IgD-negative memory B cell (primary cell): ENCODE measurements at regions not wholly inside any gene's neighbourhood (a gene's known extent, or its start where the extent isn't known, plus 50 kb on each side); places are given as distances from the start of the nearest gene placed in this dataset.
"Not testable (repeated sequence)": the region's sequence is repeated elsewhere in the genome, so short reads cannot be mapped to it uniquely, and the experiment has no call there.

Experiments used
- H3K27ac Mint-ChIP-seq, 3 donors: one replicate each; pipeline ENCODE4 v1.8.0; 2020 to 2022; ENCODE audit warnings: mild to moderate bottlenecking in 3 of 3, mixed read lengths in 3 of 3, moderate library complexity in 1 of 3
- H3K27me3 Mint-ChIP-seq: one replicate; pipeline ENCODE4 v1.8.0; 2021; ENCODE audit warnings: mixed read lengths
- H3K36me3 Mint-ChIP-seq: one replicate; pipeline ENCODE4 v1.8.0; 2020; ENCODE audit warnings: mild to moderate bottlenecking, mixed read lengths
- H3K4me1 Mint-ChIP-seq, 3 donors: one replicate each; pipeline ENCODE4 v1.8.0; 2020 to 2022; ENCODE audit warnings: mixed read lengths in 3 of 3, mild to moderate bottlenecking in 1 of 3
- H3K4me3 Mint-ChIP-seq, 4 donors: one replicate each; pipeline ENCODE4 v1.8.0; 2020 to 2022; ENCODE audit warnings: mild to moderate bottlenecking in 4 of 4, mixed read lengths in 4 of 4, moderate library complexity in 3 of 4
- H3K9me3 Mint-ChIP-seq, 3 donors: one replicate each; pipeline ENCODE4 v1.8.0; 2020 to 2021; ENCODE audit warnings: mixed read lengths in 3 of 3, mild to moderate bottlenecking in 1 of 3

DNA sequence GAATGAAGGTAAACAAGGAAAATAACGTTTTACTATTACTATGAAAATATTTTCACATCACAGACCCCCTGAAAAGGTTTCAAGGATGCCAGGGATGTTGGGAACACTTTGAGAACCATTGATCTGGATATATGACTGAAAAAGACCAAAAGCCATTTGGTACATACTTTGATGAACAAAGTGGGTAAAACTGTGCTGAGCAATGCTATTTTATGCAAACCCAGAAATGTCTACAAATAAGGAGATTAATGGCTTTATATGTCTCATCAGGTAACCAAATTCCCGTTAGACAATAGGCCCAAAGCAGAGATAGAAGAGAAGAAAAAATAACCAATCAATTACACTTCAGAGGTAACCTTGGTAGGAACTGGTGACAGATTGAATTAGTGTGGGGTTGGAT, 101.4 kb upstream of the CNKSR3 start:
- peaks cover 3% of the 10 kb centered on the region for H3K27me3 Mint-ChIP-seq
- H3K36me3 Mint-ChIP-seq: no peaks in the 10 kb centered on the region
- no peak overlapping the region for H3K4me3 Mint-ChIP-seq
- no peak overlapping the region for H3K27ac Mint-ChIP-seq
- H3K4me1 Mint-ChIP-seq: peaks cover 0 to 3% (median 2%) of the 10 kb centered on the region in 3 donors
- H3K9me3 Mint-ChIP-seq: no peaks in the 10 kb centered on the region

DNA sequence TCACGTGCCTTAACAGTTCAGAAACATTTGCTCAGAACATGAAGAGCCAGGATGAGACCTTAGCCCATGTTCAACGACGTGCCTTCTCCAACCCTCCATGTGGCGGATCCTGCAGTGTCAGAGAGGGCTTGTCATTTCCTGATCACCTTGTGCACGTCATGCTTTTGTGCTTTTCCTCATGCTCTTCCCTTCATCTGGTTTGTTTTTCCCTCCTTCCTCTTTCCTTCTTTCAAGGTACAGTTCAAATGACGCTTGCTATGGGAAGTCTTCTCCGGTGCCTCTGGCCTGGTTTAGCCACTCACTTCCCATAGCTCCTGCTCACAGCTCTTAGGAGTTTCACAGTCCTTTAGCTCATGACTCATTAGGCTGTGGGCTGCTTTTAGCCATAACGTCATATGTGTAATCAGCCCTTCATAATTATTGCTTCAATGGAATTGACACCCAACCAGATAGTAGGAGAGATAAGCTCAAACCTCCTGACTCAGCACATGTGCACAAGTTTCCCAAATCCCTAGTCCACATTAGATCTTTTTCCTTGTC, 102.7 kb upstream of the CNKSR3 start:
- H3K4me3 Mint-ChIP-seq: no peak overlapping the region
- H3K9me3 Mint-ChIP-seq: no peaks in the 10 kb centered on the region

DNA sequence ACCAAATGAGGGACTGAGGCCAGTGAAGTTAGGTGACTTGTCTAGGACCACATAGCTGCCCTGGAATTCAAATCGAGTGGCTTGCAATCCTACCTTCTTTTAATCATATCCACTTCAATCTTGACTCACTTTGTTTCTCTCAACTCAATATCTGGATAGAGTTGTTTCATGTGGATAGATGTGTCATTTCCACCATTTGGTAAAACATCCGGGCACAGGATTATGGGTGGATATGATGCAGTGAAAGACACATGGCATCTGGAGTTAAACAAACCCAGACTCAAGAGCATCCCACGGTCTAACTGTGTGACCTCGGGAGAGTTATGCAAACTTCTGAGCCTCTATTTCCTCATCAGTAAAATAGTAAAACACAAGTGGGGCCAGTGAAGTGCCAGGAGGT, 103.6 kb upstream of the CNKSR3 start:
- H3K9me3 Mint-ChIP-seq: no peaks in the 10 kb centered on the region
- no peak overlapping the region for H3K27ac Mint-ChIP-seq
- H3K4me3 Mint-ChIP-seq: no peak overlapping the region
- no peaks in the 10 kb centered on the region for H3K36me3 Mint-ChIP-seq
- H3K27me3 Mint-ChIP-seq: peaks cover 2% of the 10 kb centered on the region
- no peaks in the 10 kb centered on the region for H3K4me1 Mint-ChIP-seq

More for the DNA sequence above, 102.7 kb upstream of the CNKSR3 start:
- Mint-ChIP-seq H3K36me3 (no peaks in the 10 kb centered on the region), H3K27ac (no peak overlapping the region), H3K27me3 (peaks cover 2% of the 10 kb centered on the region), H3K4me1 (no peaks in the 10 kb centered on the region)

DNA sequence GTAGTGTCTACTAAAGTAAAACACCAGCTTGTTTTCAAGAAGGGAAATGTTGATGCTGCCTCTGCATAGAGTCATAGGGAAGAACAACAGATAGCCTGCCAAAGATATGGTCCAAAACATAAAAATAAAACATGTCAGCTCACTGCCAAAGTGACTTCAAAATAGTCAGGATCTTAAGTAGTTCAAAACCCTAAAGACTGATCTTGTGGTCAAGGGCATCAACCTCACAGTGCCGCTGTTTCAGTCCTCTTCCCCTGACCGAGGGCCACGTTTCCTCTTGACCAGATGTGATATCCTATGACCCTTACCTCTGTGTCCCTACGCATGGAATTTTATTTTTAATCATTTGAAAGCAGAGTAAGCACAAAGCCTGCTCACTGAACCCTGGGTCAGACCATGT, 104.2 kb upstream of the CNKSR3 start:
- no peaks in the 10 kb centered on the region for H3K4me1 Mint-ChIP-seq
- H3K9me3 Mint-ChIP-seq: no peaks in the 10 kb centered on the region
- H3K27ac Mint-ChIP-seq: no peak overlapping the region
- H3K4me3 Mint-ChIP-seq: no peak overlapping the region
- no peaks in the 10 kb centered on the region for H3K36me3 Mint-ChIP-seq
- H3K27me3 Mint-ChIP-seq: peaks cover 2% of the 10 kb centered on the region

DNA sequence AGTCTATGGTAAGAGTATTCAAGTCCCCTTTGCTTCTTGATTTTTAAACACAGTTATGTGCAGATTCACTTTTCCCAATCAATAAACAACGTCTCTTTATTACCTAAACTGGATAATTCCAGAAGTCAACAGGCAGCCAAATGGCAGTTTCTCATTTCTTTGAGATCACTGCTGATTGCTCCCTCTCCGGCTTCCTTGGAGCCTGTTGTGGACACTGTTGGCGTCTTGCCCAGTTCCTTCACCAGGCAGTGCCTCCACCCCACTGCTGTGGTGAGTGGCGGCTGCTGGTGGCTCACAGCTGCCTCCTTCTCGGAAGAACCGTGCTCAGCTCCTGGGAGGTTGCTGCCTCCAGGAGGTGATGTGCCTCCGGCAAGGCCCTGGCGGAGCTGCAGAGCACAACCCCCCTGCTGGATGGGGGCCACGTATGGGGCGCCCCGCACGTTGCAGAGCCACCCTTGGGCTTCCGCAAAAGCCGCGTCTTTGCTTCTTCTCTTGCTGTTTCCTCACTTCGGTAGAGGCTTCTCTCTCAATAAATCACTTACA, 105.1 kb upstream of the CNKSR3 start:
- H3K36me3 Mint-ChIP-seq: no peaks in the 10 kb centered on the region
- H3K9me3 Mint-ChIP-seq: no peaks in the 10 kb centered on the region
- H3K27me3 Mint-ChIP-seq: no peaks in the 10 kb centered on the region
- H3K27ac Mint-ChIP-seq: no peak overlapping the region
- H3K4me3 Mint-ChIP-seq: no peak overlapping the region
- no peaks in the 10 kb centered on the region for H3K4me1 Mint-ChIP-seq

DNA sequence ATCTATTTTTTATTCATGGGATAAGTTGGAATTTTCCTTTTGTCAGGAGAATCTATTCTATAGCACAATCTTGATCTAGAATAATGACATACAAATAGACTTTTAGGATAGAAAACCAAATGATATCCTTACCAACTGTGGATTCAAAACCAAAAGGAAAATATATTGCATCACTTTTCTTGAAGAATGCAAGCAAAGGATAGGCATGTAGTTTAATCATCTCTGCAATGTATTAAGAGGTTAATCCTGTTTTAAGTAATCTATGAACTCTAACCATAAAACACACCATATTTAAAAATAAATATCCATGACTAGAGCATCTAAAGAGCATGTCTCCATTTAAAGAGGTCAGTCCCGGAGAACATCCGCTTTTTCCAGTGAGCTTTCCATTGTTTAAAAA, 106.7 kb upstream of the CNKSR3 start:
- H3K9me3 Mint-ChIP-seq: no peaks in the 10 kb centered on the region

DNA sequence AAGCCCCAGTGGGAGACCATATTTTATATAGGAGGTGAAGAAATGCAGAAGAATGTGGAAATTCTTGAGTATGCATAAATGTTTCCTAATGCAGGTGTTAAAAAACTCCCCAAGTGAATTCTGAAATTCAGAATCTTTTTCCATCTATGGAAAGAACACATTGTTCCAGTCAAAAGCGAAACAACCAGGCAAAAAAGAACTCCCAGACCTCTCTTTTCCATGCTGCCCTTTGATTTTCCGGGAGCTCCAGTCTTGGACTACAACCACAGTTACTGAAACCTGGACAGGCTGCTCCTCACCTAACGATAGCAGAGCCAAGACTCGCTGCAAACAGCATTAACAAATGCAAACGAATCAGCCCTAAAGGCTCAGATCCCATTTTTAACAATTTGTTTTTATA, 108.7 kb upstream of the CNKSR3 start:
- no peaks in the 10 kb centered on the region for H3K27me3 Mint-ChIP-seq
- no peaks in the 10 kb centered on the region for H3K4me1 Mint-ChIP-seq
- peaks cover 0 to under 1% (median under 1%) of the 10 kb centered on the region in 3 donors for H3K9me3 Mint-ChIP-seq
- H3K36me3 Mint-ChIP-seq: no peaks in the 10 kb centered on the region
- H3K4me3 Mint-ChIP-seq: no peak overlapping the region
- H3K27ac Mint-ChIP-seq: no peak overlapping the region

More for the DNA sequence above, 106.7 kb upstream of the CNKSR3 start:
- Mint-ChIP-seq H3K27me3 (no peaks in the 10 kb centered on the region), H3K27ac (no peak overlapping the region), H3K4me1 (no peaks in the 10 kb centered on the region), H3K4me3 (no peak overlapping the region), H3K36me3 (no peaks in the 10 kb centered on the region)

DNA sequence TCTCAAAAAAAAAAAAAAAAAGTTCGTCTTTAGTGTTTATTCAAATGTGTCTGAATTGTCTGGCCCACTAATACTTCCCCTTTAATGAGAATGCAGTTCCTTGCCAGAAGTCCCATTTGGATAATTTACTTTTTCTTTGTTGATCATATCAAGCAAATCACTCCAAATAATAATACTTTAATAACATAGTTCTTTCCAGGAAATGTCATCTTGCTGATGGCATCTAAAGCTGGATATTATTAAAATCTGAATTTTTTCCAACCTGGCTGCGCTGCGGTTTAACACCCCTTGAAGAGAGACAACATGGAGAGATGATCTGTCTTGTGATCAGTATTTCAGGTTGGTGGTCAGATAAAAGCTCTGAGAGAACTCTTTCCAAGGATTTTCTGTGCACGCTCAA, 111.2 kb upstream of the CNKSR3 start:
- no peaks in the 10 kb centered on the region for H3K27me3 Mint-ChIP-seq
- no peaks in the 10 kb centered on the region for H3K4me1 Mint-ChIP-seq
- peaks cover 4% of the 10 kb centered on the region for H3K36me3 Mint-ChIP-seq

DNA sequence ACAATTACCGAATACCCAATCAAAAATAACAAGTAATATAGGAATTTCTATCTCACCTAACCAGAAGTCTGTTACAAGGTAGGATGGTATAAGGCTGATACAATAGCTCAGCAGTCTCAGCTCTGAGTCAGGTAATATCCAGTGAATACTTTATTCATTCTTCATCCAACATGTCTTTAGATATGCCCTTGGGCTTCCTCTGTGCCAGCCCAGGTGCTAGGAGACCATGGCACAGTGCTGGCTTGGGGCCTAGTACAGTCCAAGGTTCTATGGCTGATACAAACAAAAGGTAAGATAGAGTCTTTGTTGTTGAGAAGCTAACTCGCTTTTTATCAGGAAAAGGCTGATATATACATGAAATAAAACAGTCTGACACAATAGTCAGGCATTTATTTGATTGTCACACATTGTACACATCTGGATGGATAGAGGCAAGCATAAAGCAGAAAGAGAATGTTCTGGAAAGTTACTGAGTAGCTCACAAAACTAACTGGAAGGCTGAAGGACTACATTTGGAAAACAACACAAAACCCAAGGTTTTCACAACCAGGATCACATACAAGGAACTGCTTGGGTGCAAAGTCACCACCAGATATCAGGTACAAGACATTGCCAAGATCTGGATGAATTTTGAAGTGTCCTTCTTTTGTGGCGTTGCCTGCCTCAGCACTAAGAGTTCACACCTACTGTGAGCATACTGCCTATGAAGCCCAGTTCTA, 110.4 kb upstream of the SCAF8 start:
- Mint-ChIP-seq H3K27ac (no peak overlapping the region), H3K36me3 (peaks cover 4% of the 10 kb centered on the region), H3K4me3 (no peak overlapping the region), H3K9me3 (peaks cover 3 to 5% (median 5%) of the 10 kb centered on the region in 3 donors), H3K4me1 (no peaks in the 10 kb centered on the region), H3K27me3 (peaks cover 6% of the 10 kb centered on the region)

More for the DNA sequence above, 111.2 kb upstream of the CNKSR3 start:
- H3K9me3 Mint-ChIP-seq: peaks cover 3 to 5% (median 5%) of the 10 kb centered on the region in 3 donors
- H3K27ac Mint-ChIP-seq: no peak overlapping the region
- no peak overlapping the region for H3K4me3 Mint-ChIP-seq

DNA sequence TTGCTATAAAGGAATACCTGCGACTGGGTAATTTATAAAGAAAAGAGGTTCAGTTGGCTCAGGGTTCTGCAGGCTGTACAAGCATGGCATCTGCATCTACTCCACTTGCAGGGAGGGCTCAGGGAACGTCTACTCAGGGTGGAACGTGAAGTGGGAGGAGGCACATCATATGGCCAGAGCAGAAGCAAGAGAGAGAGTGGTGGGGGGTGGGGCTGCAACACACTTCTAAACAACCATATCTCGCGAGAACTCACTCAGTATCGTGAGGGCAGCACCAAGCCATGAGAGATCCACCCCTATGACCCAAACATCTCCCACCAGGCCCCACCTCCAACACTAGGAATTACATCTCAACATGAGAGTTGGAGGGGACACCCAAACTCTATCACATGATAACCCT, 109.8 kb upstream of the SCAF8 start:
- Mint-ChIP-seq H3K27ac (no peak overlapping the region), H3K4me3 (no peak overlapping the region), H3K36me3 (peaks cover 4% of the 10 kb centered on the region), H3K4me1 (no peaks in the 10 kb centered on the region), H3K9me3 (peaks cover 3 to 5% (median 5%) of the 10 kb centered on the region in 3 donors), H3K27me3 (peaks cover 11% of the 10 kb centered on the region)

DNA sequence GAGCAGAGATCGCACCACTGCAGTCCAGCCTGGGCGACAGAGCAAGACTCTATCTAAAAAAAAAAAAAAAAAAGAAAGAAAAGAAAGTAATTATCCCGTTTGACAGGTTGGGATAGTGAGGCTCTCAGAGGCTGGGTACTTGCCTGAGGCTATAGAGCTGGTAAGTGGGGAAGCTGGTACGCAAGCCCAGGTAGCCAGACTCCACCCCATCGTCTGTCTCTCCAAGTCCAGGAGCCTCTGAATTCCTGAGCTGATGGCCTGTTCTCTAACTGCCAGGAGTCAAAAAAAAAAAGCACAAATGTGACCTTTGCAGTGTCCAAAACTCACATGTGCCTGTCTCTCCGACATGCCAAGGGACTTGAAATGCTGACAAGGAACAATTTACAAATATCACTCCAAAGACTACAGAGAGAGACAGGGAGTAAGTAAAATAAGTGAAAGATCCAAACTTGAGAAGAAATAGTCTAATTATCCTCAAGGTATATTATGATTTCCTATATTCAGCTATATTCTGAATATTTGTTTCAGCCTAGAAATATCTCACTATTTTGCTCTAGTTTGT, 109.1 kb upstream of the SCAF8 start:
- H3K9me3 Mint-ChIP-seq: peaks cover 3 to 5% (median 5%) of the 10 kb centered on the region in 3 donors
- peaks cover 11% of the 10 kb centered on the region for H3K27me3 Mint-ChIP-seq
- H3K27ac Mint-ChIP-seq: no peak overlapping the region
- H3K36me3 Mint-ChIP-seq: peaks cover 4% of the 10 kb centered on the region
- no peak overlapping the region for H3K4me3 Mint-ChIP-seq
- H3K4me1 Mint-ChIP-seq: no peaks in the 10 kb centered on the region

DNA sequence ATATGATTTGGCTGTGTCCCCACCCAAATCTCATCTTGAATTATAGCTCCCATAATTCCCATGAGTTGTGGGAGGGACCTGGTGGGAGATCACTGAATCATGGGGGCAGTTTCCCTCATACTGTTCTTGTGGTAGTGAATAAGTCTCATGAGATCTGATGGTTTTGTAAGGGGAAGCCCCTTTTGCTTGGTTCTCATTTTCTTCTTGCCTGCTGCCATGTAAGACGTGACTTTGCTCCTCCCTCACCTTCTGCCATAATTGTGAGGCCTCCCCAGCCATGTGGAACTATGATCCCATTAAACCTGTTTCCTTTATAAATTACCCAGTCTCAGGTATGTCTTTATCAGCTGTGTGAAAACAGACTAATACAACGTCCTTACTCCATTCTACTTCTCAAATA, 108.5 kb upstream of the SCAF8 start:
- not testable (repeated sequence) for H3K4me3 Mint-ChIP-seq, H3K36me3 Mint-ChIP-seq, H3K9me3 Mint-ChIP-seq, H3K4me1 Mint-ChIP-seq, H3K27ac Mint-ChIP-seq
- peaks cover 11% of the 10 kb centered on the region for H3K27me3 Mint-ChIP-seq

DNA sequence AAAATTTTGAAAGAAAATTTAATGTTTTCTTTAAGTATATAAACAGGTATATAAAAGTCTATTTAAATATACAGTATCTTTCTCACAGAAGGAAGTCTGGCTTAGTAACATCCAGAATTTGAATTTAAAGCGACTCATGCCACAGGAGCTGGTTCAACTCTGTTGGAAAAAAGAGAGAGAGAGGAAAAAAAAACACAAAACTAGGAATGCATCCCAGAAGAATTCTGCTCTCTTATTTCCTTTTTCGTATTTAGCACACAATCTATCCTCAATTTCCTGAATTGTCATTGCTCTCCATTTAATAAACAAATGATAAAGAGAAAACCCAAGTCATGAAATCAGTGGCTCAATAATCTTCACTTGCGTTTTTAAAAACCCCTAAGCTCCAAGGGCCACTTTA, 107.5 kb upstream of the SCAF8 start:
- Mint-ChIP-seq H3K4me1 (no peaks in the 10 kb centered on the region), H3K27ac (no peak overlapping the region), H3K27me3 (peaks cover 11% of the 10 kb centered on the region), H3K4me3 (no peak overlapping the region), H3K36me3 (peaks cover 4% of the 10 kb centered on the region), H3K9me3 (peaks cover 3 to 5% (median 5%) of the 10 kb centered on the region in 3 donors)

DNA sequence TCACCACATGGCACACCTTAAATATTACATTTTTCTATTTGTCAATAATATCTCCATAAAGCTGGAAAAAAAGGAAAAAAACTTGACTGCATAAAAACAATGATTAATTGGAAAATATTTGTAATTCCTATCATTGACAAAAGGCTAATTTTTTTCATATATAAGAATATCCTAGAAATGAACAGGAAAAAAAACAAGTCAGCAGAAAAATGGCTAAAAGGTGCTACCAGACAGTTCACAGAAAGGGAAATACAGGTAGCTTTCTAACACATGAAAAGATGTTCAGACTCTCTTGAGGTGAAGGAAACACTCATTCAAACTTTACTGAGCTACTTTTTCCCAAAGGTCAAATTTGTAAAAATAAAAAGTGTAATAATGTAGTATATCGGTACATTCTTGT, 104.1 kb upstream of the SCAF8 start:
- Mint-ChIP-seq H3K27ac (no peak overlapping the region), H3K36me3 (peaks cover 4% of the 10 kb centered on the region), H3K27me3 (peaks cover 13% of the 10 kb centered on the region), H3K4me3 (no peak overlapping the region), H3K9me3 (peaks cover 4 to 20% (median 14%) of the 10 kb centered on the region in 3 donors), H3K4me1 (no peaks in the 10 kb centered on the region)

DNA sequence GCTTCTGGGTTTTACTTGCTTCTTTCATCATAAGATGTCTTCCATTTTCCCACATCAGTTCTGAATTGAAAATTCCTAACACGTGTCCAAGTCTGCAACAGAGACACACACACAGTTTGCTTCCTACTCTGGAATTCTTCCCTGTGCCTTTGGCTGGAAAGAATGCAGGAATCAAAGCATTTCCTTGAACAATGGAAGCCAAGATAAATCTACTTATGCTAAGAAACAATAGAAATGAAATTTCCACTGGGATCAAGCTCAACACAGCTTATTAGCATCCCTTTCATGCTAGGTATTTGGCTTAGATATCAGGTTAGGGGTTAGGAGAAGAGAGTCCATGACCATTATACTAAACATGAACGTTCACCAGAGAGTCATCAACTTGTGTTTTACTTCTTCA, 101.1 kb upstream of the SCAF8 start:
- Mint-ChIP-seq H3K9me3 (peaks cover 2 to 15% (median 9%) of the 10 kb centered on the region in 3 donors), H3K27me3 (peaks cover 20% of the 10 kb centered on the region), H3K4me3 (no peak overlapping the region), H3K27ac (no peak overlapping the region), H3K4me1 (no peaks in the 10 kb centered on the region), H3K36me3 (no peaks in the 10 kb centered on the region)

DNA sequence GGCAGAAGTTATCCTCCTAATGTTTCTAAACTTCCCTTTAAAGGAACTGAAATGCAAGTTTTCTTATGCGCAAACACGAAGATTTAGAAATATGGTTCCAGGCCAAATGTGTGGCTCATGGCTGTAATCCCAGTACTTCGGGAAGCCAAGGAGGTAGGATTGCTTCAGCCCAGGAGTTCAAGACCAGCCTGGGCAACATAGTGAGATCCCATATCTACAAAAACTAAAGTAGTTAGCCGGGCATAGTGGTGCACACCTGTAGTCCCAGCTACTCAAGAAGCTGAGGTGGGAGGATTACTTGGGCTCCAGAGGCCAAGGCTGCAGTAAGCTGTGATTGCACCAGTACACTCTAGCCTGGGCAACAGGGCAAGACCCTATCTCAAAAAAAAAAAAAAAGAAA, 95.8 kb upstream of the SCAF8 start:
- Mint-ChIP-seq H3K27ac (no peak overlapping the region), H3K27me3 (peaks cover 7% of the 10 kb centered on the region), H3K36me3 (no peaks in the 10 kb centered on the region), H3K4me3 (no peak overlapping the region), H3K4me1 (no peaks in the 10 kb centered on the region), H3K9me3 (peaks cover 6 to 15% (median 9%) of the 10 kb centered on the region in 3 donors)
